ENCODE measurements at regions not wholly inside any gene's neighbourhood (a gene's known extent, or its start where the extent isn't known, plus 50 kb on each side); places are given as distances from the start of the nearest gene placed in this dataset.

DNA sequence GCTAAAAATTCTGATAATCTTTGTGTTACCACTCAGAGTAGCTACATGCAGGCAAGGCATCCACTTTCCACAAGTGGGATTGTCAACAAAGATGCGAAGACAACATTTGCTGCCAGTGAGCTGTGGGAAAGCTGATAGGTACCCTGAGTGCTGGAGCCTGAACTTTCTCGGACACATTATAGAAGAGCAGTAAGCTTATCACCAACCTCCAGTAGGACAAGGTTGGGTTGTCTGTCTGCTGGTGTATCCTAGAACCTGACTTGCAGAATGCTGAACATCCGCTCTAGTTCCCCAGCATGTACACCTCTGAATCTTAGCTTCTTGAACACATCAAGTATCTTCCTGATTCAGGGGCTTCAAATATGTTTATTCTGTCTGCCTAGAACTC is 103.8 kb upstream of the PPM1H start:
- Histone ChIP-seq H3K27me3 (ENCODE audit: control insufficient read depth, insufficient read depth, low read length) (no peaks in the 10 kb centered on the region), H3K4me3 (ENCODE audit: low read depth, low read length) (no peak overlapping the region)

DNA sequence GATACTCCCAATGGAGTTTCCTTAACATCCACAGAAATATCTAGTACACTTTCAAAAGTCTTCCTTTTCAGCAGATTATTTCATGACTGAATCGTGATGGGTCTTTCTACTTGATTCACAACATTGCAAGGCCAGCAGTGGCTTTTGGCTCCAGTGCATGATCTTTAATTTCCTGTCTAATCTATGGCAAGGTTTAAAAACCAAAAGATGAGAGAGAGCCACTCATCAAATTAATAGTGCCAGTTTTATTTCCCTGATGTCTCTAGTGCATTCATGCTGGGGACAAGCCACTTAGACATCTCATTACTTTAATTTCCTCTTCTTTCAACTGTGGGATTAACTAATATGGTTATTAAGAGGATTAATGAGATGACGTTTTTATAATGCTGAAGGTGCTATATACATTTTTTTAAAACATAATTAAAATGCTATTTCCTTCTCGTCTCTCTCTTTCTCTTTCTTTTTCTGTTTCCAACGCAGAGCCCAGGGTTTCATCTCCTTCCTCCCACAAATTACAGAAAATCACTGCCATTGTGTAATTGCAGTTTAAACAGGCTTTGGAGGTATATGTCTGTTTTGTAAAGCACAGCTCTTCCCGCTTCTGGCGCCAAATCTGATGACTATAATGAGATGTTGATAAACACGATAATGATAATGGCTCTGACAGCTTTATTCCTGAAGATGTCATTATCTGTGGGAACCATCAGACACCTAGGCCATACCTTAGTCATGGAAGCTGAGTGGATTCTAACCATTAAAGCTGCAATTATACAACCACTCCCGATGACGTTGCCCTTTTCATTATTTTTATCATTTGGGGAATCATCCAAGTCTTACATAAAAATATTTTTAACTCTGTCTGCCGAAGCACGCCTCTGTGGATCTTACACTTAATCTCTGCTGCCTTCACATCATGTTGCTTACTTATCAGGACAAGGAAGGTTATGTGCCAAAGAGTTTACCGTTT is 103.1 kb upstream of the PPM1H start:
- H3K36me3 ChIP-seq (ENCODE audit: control insufficient read depth, insufficient read depth, low read length) = no peaks in the 10 kb centered on the region
- H3K27ac ChIP-seq (ENCODE audit: low read depth, low read length) = no peak overlapping the region
- no peak overlapping the region for H3K4me3 ChIP-seq (ENCODE audit: low read depth, low read length)
- H3K9ac ChIP-seq (ENCODE audit: low read length) = no peak overlapping the region
- H3K9me3 ChIP-seq (ENCODE audit: control insufficient read depth, insufficient read depth, low read depth, low read length) = no peaks in the 10 kb centered on the region
- H3K27me3 ChIP-seq (ENCODE audit: control insufficient read depth, insufficient read depth, low read length) = no peaks in the 10 kb centered on the region
- H3K4me1 ChIP-seq (ENCODE audit: control insufficient read depth, insufficient read depth, low read length) = no peaks in the 10 kb centered on the region

More for the DNA sequence above, 103.8 kb upstream of the PPM1H start:
- Histone ChIP-seq H3K36me3 (ENCODE audit: control insufficient read depth, insufficient read depth, low read length) (no peaks in the 10 kb centered on the region), H3K9me3 (ENCODE audit: control insufficient read depth, insufficient read depth, low read depth, low read length) (no peaks in the 10 kb centered on the region), H3K27ac (ENCODE audit: low read depth, low read length) (no peak overlapping the region), H3K4me1 (ENCODE audit: control insufficient read depth, insufficient read depth, low read length) (no peaks in the 10 kb centered on the region), H3K9ac (ENCODE audit: low read length) (no peak overlapping the region)

DNA sequence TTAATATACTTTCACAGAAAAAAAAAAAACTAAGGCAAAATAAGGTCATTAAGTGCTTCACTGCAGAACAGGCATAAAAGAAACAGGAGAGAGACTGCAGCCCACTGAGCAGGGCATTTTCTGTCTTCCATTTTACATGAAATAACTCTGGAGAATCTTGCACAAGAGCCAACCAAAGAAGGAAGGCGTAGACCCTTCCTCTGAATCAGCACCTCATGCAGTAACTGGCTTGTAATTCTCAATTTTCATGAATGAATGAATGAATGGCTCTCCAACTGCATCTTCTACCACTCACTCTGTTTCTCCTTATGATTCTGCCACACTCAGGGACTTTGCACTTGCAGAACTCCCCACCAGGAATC is 102.0 kb upstream of the PPM1H start:
- H3K4me3 ChIP-seq (ENCODE audit: low read depth, low read length) = no peak overlapping the region
- no peaks in the 10 kb centered on the region for H3K9me3 ChIP-seq (ENCODE audit: control insufficient read depth, insufficient read depth, low read depth, low read length)
- no peaks in the 10 kb centered on the region for H3K4me1 ChIP-seq (ENCODE audit: control insufficient read depth, insufficient read depth, low read length)
- no peak overlapping the region for H3K9ac ChIP-seq (ENCODE audit: low read length)
- H3K27me3 ChIP-seq (ENCODE audit: control insufficient read depth, insufficient read depth, low read length) = no peaks in the 10 kb centered on the region
- no peaks in the 10 kb centered on the region for H3K36me3 ChIP-seq (ENCODE audit: control insufficient read depth, insufficient read depth, low read length)
- no peak overlapping the region for H3K27ac ChIP-seq (ENCODE audit: low read depth, low read length)

DNA sequence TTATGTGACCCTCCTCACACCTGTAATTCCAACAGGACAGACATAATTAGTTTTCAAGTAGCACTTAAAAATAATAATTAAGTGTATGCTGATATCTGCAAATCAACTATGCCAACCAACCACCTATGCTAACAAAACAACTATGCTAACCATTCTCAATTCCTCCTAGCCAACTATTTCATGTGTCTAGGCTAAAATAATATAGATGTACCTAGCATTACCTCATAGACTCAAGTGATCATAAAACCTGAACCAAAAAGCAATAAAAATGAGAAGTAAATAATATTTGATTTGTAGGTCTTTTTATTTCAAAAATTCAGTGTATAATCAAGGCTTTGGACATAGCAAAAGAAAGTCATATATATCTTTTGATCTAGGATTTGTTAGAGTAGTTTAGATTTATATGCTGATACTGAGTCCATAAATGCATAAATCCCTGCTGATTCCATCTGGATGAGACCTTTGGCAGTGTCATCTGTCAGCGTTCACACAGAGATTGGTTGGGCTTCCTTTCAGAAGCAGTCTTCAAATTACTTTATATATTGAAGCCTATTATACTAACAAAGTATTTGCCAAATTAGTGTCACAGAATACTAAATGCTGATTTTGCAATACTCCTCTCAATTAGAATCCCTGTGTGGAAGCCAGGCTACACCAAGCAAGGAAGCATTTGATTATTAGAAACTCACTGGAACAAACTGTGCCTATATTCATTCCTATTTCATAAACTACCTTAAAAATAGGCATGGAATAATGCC is 101.4 kb upstream of the PPM1H start:
- H3K4me1 ChIP-seq (ENCODE audit: control insufficient read depth, insufficient read depth, low read length) = no peaks in the 10 kb centered on the region
- no peaks in the 10 kb centered on the region for H3K36me3 ChIP-seq (ENCODE audit: control insufficient read depth, insufficient read depth, low read length)
- H3K27me3 ChIP-seq (ENCODE audit: control insufficient read depth, insufficient read depth, low read length) = no peaks in the 10 kb centered on the region
- no peak overlapping the region for H3K4me3 ChIP-seq (ENCODE audit: low read depth, low read length)
- no peaks in the 10 kb centered on the region for H3K9me3 ChIP-seq (ENCODE audit: control insufficient read depth, insufficient read depth, low read depth, low read length)
- no peak overlapping the region for H3K9ac ChIP-seq (ENCODE audit: low read length)
- H3K27ac ChIP-seq (ENCODE audit: low read depth, low read length) = no peak overlapping the region

DNA sequence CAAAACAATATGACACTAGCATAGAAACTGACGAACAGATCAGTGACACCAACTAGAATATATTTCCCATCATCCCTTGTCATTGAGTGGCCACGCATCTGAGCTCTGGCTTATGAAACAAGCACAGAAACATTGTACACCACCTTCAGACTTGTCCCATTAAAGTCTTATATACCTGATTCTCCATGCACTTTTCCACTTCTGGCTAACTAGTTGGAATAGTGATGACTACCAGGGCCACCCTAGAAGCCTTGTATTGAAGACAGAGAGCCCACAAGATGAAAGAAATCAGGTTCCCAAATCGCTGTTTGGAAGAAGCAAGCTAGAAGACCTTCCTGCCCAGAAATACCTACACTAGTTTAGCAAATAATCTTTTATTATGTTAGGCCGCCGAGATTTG is 99.7 kb upstream of the PPM1H start:
- no peak overlapping the region for H3K27ac ChIP-seq (ENCODE audit: low read depth, low read length)
- no peak overlapping the region for H3K9ac ChIP-seq (ENCODE audit: low read length)
- no peaks in the 10 kb centered on the region for H3K4me1 ChIP-seq (ENCODE audit: control insufficient read depth, insufficient read depth, low read length)
- H3K27me3 ChIP-seq (ENCODE audit: control insufficient read depth, insufficient read depth, low read length) = no peaks in the 10 kb centered on the region
- no peak overlapping the region for H3K4me3 ChIP-seq (ENCODE audit: low read depth, low read length)
- no peaks in the 10 kb centered on the region; the same call in 1 of the 2 replicates for H3K9me3 ChIP-seq (ENCODE audit: control insufficient read depth, insufficient read depth, low read depth, low read length)
- H3K36me3 ChIP-seq (ENCODE audit: control insufficient read depth, insufficient read depth, low read length) = no peaks in the 10 kb centered on the region

DNA sequence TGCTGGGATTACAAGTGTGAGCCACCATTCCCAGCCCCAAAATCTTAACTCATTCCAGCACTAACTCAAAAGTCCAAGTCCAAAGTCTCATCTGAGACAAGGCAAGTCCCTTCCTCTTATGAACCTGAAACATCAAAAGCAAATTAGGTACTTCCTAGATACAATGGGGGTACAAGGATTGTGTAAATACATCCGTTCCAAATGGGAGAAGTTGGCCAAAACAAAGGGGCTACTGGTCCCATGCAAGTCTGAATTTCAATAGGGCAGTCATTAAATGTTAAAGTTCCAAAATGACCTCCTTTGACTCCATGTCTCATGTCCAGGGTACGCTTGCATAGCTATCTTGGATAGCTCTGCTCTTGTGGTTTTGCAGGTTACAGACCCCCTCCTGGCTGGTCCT is 94.7 kb upstream of the PPM1H start:
- peaks cover 20% of the 10 kb centered on the region for H3K4me1 ChIP-seq (ENCODE audit: control insufficient read depth, insufficient read depth, low read length)
- no peaks in the 10 kb centered on the region for H3K36me3 ChIP-seq (ENCODE audit: control insufficient read depth, insufficient read depth, low read length)
- H3K27ac ChIP-seq (ENCODE audit: low read depth, low read length) = no peak overlapping the region
- H3K9me3 ChIP-seq (ENCODE audit: control insufficient read depth, insufficient read depth, low read depth, low read length) = no peaks in the 10 kb centered on the region; the same call in 1 of the 2 replicates
- no peak overlapping the region for H3K4me3 ChIP-seq (ENCODE audit: low read depth, low read length)
- no peak overlapping the region for H3K9ac ChIP-seq (ENCODE audit: low read length)
- no peaks in the 10 kb centered on the region for H3K27me3 ChIP-seq (ENCODE audit: control insufficient read depth, insufficient read depth, low read length)

DNA sequence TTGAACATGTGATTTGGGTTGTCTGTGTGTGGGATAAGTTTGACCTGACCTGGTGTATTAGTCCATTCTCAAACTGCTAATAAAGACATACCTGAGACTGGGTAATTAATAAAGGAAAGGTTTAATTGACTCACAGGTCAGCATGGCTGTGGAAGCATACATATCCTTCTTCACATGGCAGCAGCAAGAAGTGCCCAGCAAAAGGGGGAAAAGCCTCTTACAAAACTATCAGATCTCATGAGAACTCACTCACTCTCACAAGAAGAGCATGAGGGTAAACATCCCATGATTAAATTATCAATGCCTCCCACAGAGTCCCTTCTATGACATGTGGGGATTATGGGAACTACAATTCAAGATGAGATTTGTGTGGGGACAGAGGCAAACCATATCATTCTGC is 94.0 kb upstream of the PPM1H start:
- Histone ChIP-seq H3K27me3 (ENCODE audit: control insufficient read depth, insufficient read depth, low read length) (no peaks in the 10 kb centered on the region), H3K9me3 (ENCODE audit: control insufficient read depth, insufficient read depth, low read depth, low read length) (no peaks in the 10 kb centered on the region; the same call in 1 of the 2 replicates), H3K4me1 (ENCODE audit: control insufficient read depth, insufficient read depth, low read length) (peaks cover 20% of the 10 kb centered on the region), H3K27ac (ENCODE audit: low read depth, low read length) (no peak overlapping the region), H3K36me3 (ENCODE audit: control insufficient read depth, insufficient read depth, low read length) (no peaks in the 10 kb centered on the region), H3K9ac (ENCODE audit: low read length) (no peak overlapping the region), H3K4me3 (ENCODE audit: low read depth, low read length) (no peak overlapping the region)

DNA sequence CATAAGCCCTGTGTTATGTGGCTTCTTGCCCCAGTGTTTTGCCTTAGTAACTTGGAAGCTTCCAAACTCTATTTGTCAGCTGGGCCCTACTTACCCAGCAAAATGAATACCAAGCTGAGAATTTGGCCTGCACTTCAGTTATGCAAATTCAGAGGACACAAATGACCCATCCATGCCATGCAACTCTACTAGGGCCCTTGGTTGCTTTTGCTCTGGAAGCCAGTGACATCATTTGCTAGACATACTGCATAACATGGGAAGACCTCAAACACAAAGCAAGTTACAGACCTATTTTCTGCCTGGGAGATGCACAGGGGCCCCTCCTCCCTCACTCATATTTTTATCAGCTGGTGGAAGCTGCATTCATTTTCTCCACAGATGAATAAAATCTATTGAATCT is 90.2 kb upstream of the PPM1H start:
- Histone ChIP-seq H3K4me1 (ENCODE audit: control insufficient read depth, insufficient read depth, low read length) (peaks cover 34% of the 10 kb centered on the region), H3K36me3 (ENCODE audit: control insufficient read depth, insufficient read depth, low read length) (no peaks in the 10 kb centered on the region), H3K27ac (ENCODE audit: low read depth, low read length) (no peak overlapping the region), H3K9me3 (ENCODE audit: control insufficient read depth, insufficient read depth, low read depth, low read length) (no peaks in the 10 kb centered on the region; the same call in 1 of the 2 replicates), H3K27me3 (ENCODE audit: control insufficient read depth, insufficient read depth, low read length) (no peaks in the 10 kb centered on the region), H3K4me3 (ENCODE audit: low read depth, low read length) (no peak overlapping the region), H3K9ac (ENCODE audit: low read length) (no peak overlapping the region)

DNA sequence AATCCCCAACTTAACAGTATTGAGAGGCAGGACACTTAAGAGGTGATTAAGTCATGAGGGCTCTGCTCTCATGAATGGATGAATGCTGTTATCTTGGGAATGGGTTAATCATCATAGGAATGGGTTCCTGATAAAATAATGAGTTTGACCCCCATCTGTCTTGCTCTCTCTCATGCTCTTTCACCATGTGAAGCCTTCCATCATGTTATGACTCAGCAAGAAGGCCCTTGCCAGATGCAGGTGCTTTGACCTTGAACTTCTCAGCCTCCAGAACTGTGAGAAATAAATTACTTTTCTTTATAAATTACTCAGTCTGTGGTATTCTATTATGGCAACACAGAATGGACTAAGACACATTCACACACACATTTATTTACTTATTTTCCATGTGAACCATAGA is 89.0 kb upstream of the PPM1H start:
- H3K4me1 ChIP-seq (ENCODE audit: control insufficient read depth, insufficient read depth, low read length) = peaks cover 41% of the 10 kb centered on the region
- H3K4me3 ChIP-seq (ENCODE audit: low read depth, low read length) = no peak overlapping the region
- H3K9me3 ChIP-seq (ENCODE audit: control insufficient read depth, insufficient read depth, low read depth, low read length) = no peaks in the 10 kb centered on the region
- no peak overlapping the region for H3K9ac ChIP-seq (ENCODE audit: low read length)
- no peaks in the 10 kb centered on the region for H3K36me3 ChIP-seq (ENCODE audit: control insufficient read depth, insufficient read depth, low read length)
- no peaks in the 10 kb centered on the region for H3K27me3 ChIP-seq (ENCODE audit: control insufficient read depth, insufficient read depth, low read length)
- no peak overlapping the region for H3K27ac ChIP-seq (ENCODE audit: low read depth, low read length)

DNA sequence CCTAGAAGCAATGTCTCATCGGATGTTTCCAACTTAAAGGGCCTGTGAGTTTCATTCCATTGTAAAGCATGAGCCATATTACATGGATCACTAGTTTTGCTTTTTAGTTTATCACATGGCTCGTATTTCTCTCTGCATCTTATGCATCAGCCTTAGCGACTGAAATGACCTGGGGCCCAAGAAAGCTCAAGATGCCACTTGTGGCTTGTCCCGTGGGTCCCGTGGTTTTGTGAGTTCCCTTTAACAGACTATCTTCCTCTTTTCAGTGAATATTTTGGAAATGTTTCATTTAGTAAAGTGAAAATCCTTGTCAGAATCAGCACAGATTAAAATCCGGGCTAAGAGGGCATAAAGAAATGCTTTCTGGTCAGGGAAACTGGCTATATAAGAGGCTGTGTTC is 86.2 kb upstream of the PPM1H start:
- H3K9ac ChIP-seq (ENCODE audit: low read length) = no peak overlapping the region
- H3K27me3 ChIP-seq (ENCODE audit: control insufficient read depth, insufficient read depth, low read length) = no peaks in the 10 kb centered on the region
- no peak overlapping the region for H3K27ac ChIP-seq (ENCODE audit: low read depth, low read length)

DNA sequence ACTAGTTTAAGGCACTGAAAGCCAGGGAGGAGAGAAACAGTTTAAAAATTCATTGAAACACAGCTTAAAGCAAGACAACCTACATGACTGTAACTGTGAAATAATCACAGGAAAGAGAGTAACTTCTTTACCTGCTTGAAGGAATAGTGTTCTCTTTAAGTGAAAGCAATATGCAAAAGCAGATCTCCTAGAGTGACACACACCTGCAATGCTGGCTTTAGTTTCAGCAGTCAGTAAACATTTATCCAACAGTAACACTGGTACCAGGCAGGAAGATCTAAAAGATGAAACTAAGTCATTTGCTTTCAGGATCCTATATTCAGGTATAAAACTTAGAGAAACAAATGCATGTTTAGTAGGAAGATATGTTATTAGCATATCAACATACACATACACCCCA is 85.3 kb upstream of the PPM1H start:
- Histone ChIP-seq H3K4me3 (ENCODE audit: low read depth, low read length) (no peak overlapping the region), H3K9ac (ENCODE audit: low read length) (no peak overlapping the region), H3K9me3 (ENCODE audit: control insufficient read depth, insufficient read depth, low read depth, low read length) (no peaks in the 10 kb centered on the region), H3K36me3 (ENCODE audit: control insufficient read depth, insufficient read depth, low read length) (no peaks in the 10 kb centered on the region), H3K4me1 (ENCODE audit: control insufficient read depth, insufficient read depth, low read length) (peaks cover 33% of the 10 kb centered on the region), H3K27ac (ENCODE audit: low read depth, low read length) (no peak overlapping the region), H3K27me3 (ENCODE audit: control insufficient read depth, insufficient read depth, low read length) (no peaks in the 10 kb centered on the region)

More for the DNA sequence above, 86.2 kb upstream of the PPM1H start:
- Histone ChIP-seq H3K4me1 (ENCODE audit: control insufficient read depth, insufficient read depth, low read length) (peaks cover 34% of the 10 kb centered on the region), H3K9me3 (ENCODE audit: control insufficient read depth, insufficient read depth, low read depth, low read length) (no peaks in the 10 kb centered on the region), H3K36me3 (ENCODE audit: control insufficient read depth, insufficient read depth, low read length) (no peaks in the 10 kb centered on the region), H3K4me3 (ENCODE audit: low read depth, low read length) (peak overlapping the region; percentile 11; the same call in 1 of the 2 replicates)

Measured in HUES6 (cell line).